Activated CD8-positive, alpha-beta T cell treated with anti-CD3 and anti-CD28 coated beads for 36 hours (primary cell): ENCODE measurements at regions not wholly inside any gene's neighbourhood (a gene's known extent, or its start where the extent isn't known, plus 50 kb on each side); places are given as distances from the start of the nearest gene placed in this dataset.

Experiments used
- ATAC-seq: fragments of 200-7000 bp; cut with Tn5 transposase; one replicate; pipeline ENCODE4 v1.10.0; 2021; ENCODE audit warnings: mild to moderate bottlenecking, moderate library complexity
- CTCF ChIA-PET: fragments of 350-600 bp; sonication (Branson Sonifier 250); formaldehyde crosslinking; loops from one replicate; lab custom pipeline; 2021; ENCODE audit warnings: antibody characterized with exemption; lab: Charles Lee
- POLR2A ChIA-PET: fragments of 350-600 bp; sonication (Branson Sonifier 250); formaldehyde crosslinking; loops from one replicate; lab custom pipeline; 2021; ENCODE audit warnings: antibody characterized with exemption; lab: Charles Lee
- DNase-seq: peaks from one replicate; pipeline ENCODE4 v3.0.0-alpha.2; 2020
- H3K27ac Mint-ChIP-seq: one replicate; pipeline ENCODE4 v1.8.0; 2021; ENCODE audit warnings: mild to moderate bottlenecking, mixed read lengths
- H3K27me3 Mint-ChIP-seq: one replicate; pipeline ENCODE4 v1.8.0; 2021; ENCODE audit warnings: mixed read lengths
- H3K36me3 Mint-ChIP-seq: one replicate; pipeline ENCODE4 v1.8.0; 2021; ENCODE audit warnings: low read depth, mixed read lengths
- H3K4me1 Mint-ChIP-seq: one replicate; pipeline ENCODE4 v1.8.0; 2021; ENCODE audit warnings: low read depth, mixed read lengths
- H3K4me3 Mint-ChIP-seq: one replicate; pipeline ENCODE4 v1.8.0; 2021; ENCODE audit warnings: mild to moderate bottlenecking, moderate library complexity, mixed read lengths
- H3K9me3 Mint-ChIP-seq: one replicate; pipeline ENCODE4 v1.8.0; 2021; ENCODE audit warnings: mixed read lengths
- CTCF ChIP-seq: fragments of 200-600 bp; IDR thresholded peaks from one replicate; pipeline ENCODE4 v1.8.0; 2022; ENCODE audit warnings: antibody characterized with exemption, mild to moderate bottlenecking
- intact Hi-C: fragments of 100-400 bp; cut with micrococcal nuclease; formaldehyde crosslinking; loops from one replicate; pipeline ENCODE4 v1.10.0; 2022

- Mint-ChIP-seq H3K9me3 (peaks cover 8% of the 10 kb centered on the region), H3K4me3 (no peak overlapping the region), H3K27me3 (no peaks in the 10 kb centered on the region), H3K27ac (no peak overlapping the region), H3K36me3 (no peaks in the 10 kb centered on the region), H3K4me1 (no peaks in the 10 kb centered on the region)
- ATAC-seq (no peak), DNase-seq (no peak)
- POLR2A ChIA-PET = no interaction called here
- no peak for TF ChIP-seq CTCF
- intact Hi-C loops = no loop called here
- CTCF ChIA-PET = no interaction called here
These were observed 438.3 kb upstream of the SEL1L start for GRCh38 chr14:81971911-81972310.

- ChIA-PET POLR2A (no interaction called here), CTCF (no interaction called here)
- Mint-ChIP-seq H3K36me3 (no peaks in the 10 kb centered on the region), H3K9me3 (peaks cover 7% of the 10 kb centered on the region), H3K4me1 (no peaks in the 10 kb centered on the region), H3K27ac (no peak overlapping the region), H3K27me3 (no peaks in the 10 kb centered on the region), H3K4me3 (no peak overlapping the region)
- intact Hi-C loops = no loop called here
- ATAC-seq = no peak
- DNase-seq = no peak
- TF ChIP-seq CTCF = no peak
These were observed 438.9 kb upstream of the SEL1L start for GRCh38 chr14:81972601-81973000.

GRCh38 chr14:81974543-81974942 lies 440.9 kb upstream of the SEL1L start:
- DNase-seq (no peak), ATAC-seq (no peak)
- no peak for TF ChIP-seq CTCF
- no peak overlapping the region for H3K27ac Mint-ChIP-seq
- no peaks in the 10 kb centered on the region for H3K36me3 Mint-ChIP-seq
- H3K9me3 Mint-ChIP-seq = peaks cover under 1% of the 10 kb centered on the region
- no peaks in the 10 kb centered on the region for H3K4me1 Mint-ChIP-seq
- no peaks in the 10 kb centered on the region for H3K27me3 Mint-ChIP-seq
- intact Hi-C loops = no loop called here
- CTCF ChIA-PET = no interaction called here
- POLR2A ChIA-PET = no interaction called here
- H3K4me3 Mint-ChIP-seq = no peak overlapping the region

GRCh38 chr14:81980601-81981306 lies 447.1 kb upstream of the SEL1L start:
- intact Hi-C loops = no loop called here
- no peak for ATAC-seq
- POLR2A ChIA-PET = no interaction called here
- Mint-ChIP-seq H3K4me1 (no peaks in the 10 kb centered on the region), H3K4me3 (no peak overlapping the region), H3K27me3 (no peaks in the 10 kb centered on the region), H3K27ac (no peak overlapping the region), H3K36me3 (no peaks in the 10 kb centered on the region), H3K9me3 (no peaks in the 10 kb centered on the region)
- no peak for DNase-seq
- no peak for TF ChIP-seq CTCF
- CTCF ChIA-PET = interaction anchor here (1.6 kb wide), 1 partner anchor 9 kb away, joined by 9 read pairs; no protein-coding TSS in a partner anchor

GRCh38 chr14:81981307-81981675 lies 447.6 kb upstream of the SEL1L start:
- ChIA-PET CTCF (interaction anchor here (1.6 kb wide), 1 partner anchor 9 kb away, joined by 9 read pairs; no protein-coding TSS in a partner anchor), POLR2A (no interaction called here)
- H3K27me3 Mint-ChIP-seq = no peaks in the 10 kb centered on the region

More at GRCh38 chr14:81981307-81981675, 447.6 kb upstream of the SEL1L start:
- Mint-ChIP-seq H3K4me1 (no peaks in the 10 kb centered on the region), H3K27ac (no peak overlapping the region), H3K36me3 (no peaks in the 10 kb centered on the region), H3K9me3 (no peaks in the 10 kb centered on the region), H3K4me3 (no peak overlapping the region)
- DNase-seq (no peak), ATAC-seq (no peak)
- TF ChIP-seq CTCF = no peak
- intact Hi-C loops = no loop called here
